BJ (cell line): ENCODE measurements at regions not wholly inside any gene's neighbourhood (a gene's known extent, or its start where the extent isn't known, plus 50 kb on each side); places are given as distances from the start of the nearest gene placed in this dataset.

Experiments used
- CTCF ChIA-PET: fragments of 350-600 bp; formaldehyde crosslinking; extraction: SDS; loops from one replicate; lab custom pipeline; 2021; ENCODE audit warnings: antibody characterized with exemption, inconsistent platforms; lab: Yijun Ruan, JAX
- POLR2A ChIA-PET: fragments of 300-600 bp; sonication (Branson Sonifier 250); formaldehyde crosslinking; extraction: SDS; loops from one replicate; lab custom pipeline; 2021; ENCODE audit warnings: antibody characterized with exemption; lab: Charles Lee
- DNase-seq: peaks from one replicate; pipeline ENCODE4 v3.0.0-alpha.2; 2011; ENCODE audit warnings: low read depth
- H3K27me3 ChIP-seq: 2 replicates; pipeline ENCODE4 v1.6.0; 2011; ENCODE audit warnings: low read length; ENCODE audit not compliant: control insufficient read depth, insufficient read depth
- H3K36me3 ChIP-seq: 2 replicates; pipeline ENCODE4 v1.5.1; 2011; ENCODE audit warnings: low read length; ENCODE audit not compliant: control insufficient read depth, insufficient read depth
- H3K4me3 ChIP-seq: 2 replicates; pipeline ENCODE4 v1.5.1; 2011; ENCODE audit warnings: low read depth, mild to moderate bottlenecking, control low read depth, low read length
- CTCF ChIP-seq: IDR thresholded peaks from 2 replicates; pipeline ENCODE4 v1.5.1; 2011; ENCODE audit warnings: low read depth, mild to moderate bottlenecking, control low read depth, inconsistent platforms, low read length, moderate library complexity; ENCODE audit not compliant: insufficient read depth

GRCh38 chr21:18138507-18138906 lies 106.1 kb upstream of the CHODL start:
- ChIA-PET CTCF (no interaction called here), POLR2A (no interaction called here)
- no peaks in the 10 kb centered on the region for H3K36me3 ChIP-seq
- no peak overlapping the region for H3K4me3 ChIP-seq
- DNase-seq: no peak
- H3K27me3 ChIP-seq: no peaks in the 10 kb centered on the region
- no peak for TF ChIP-seq CTCF

- CTCF ChIA-PET: no interaction called here
- DNase-seq: no peak
- Histone ChIP-seq H3K27me3 (no peaks in the 10 kb centered on the region), H3K4me3 (no peak overlapping the region), H3K36me3 (no peaks in the 10 kb centered on the region)
- no peak for TF ChIP-seq CTCF
- POLR2A ChIA-PET: no interaction called here
These were observed 115.1 kb upstream of the CHODL start for GRCh38 chr21:18129526-18129925.

- POLR2A ChIA-PET: no interaction called here
- no peak for TF ChIP-seq CTCF
- Histone ChIP-seq H3K4me3 (no peak overlapping the region), H3K36me3 (no peaks in the 10 kb centered on the region), H3K27me3 (no peaks in the 10 kb centered on the region)
- CTCF ChIA-PET: no interaction called here
- DNase-seq: no peak
These were observed 126.1 kb upstream of the CHODL start for GRCh38 chr21:18118566-18118965.

- no peaks in the 10 kb centered on the region for H3K27me3 ChIP-seq
- DNase-seq: no peak
- H3K4me3 ChIP-seq: no peak overlapping the region
- H3K36me3 ChIP-seq: no peaks in the 10 kb centered on the region
- ChIA-PET POLR2A (no interaction called here), CTCF (interaction anchor here (1.1 kb wide), 1 partner anchor 8 kb away, joined by 3 read pairs; no protein-coding TSS in a partner anchor)
- TF ChIP-seq CTCF: no peak
These were observed 127.5 kb upstream of the CHODL start for GRCh38 chr21:18117176-18117575.

- Histone ChIP-seq H3K36me3 (no peaks in the 10 kb centered on the region), H3K4me3 (no peak overlapping the region), H3K27me3 (no peaks in the 10 kb centered on the region)
- CTCF ChIA-PET: no interaction called here
- DNase-seq: no peak
- POLR2A ChIA-PET: no interaction called here
- no peak for TF ChIP-seq CTCF
These were observed 129.8 kb upstream of the CHODL start for GRCh38 chr21:18114810-18115209.
